GM19193 (cell line): ENCODE measurements at regions not wholly inside any gene's neighbourhood (a gene's known extent, or its start where the extent isn't known, plus 50 kb on each side); places are given as distances from the start of the nearest gene placed in this dataset.

Experiments
- POLR2A ChIP-seq: IDR thresholded peaks from 4 replicates; pipeline ENCODE4 v1.6.1; 2011; ENCODE audit not compliant: insufficient read depth, insufficient read length; ENCODE audit errors: extremely low read depth

GRCh38 chr13:73544175-73544574 lies 485.4 kb downstream of the KLF5 start:
- TF ChIP-seq POLR2A, result no peak

DNA sequence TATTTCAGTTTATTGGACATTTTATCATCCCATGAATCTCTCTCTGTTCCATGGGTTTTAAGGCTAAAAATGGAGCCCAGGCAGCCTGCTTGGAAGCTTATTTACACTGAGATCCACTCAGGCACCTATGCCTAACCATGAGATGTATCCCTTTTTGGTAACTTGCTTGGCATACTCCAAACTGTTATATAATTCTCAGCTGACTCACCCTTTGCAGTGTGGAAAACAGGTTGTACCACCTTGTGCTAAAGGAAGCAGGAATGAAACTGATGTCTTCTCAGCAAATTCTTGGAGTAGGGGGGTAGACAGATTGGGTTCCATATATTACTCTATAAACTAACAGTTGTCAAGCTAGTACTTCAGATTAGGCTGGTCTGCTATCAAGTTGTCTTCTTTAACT lies 483.6 kb downstream of the KLF5 start:
- TF ChIP-seq POLR2A, result no peak

GRCh38 chr13:73536865-73537264 lies 478.1 kb downstream of the KLF5 start:
- no peak for TF ChIP-seq POLR2A

GRCh38 chr13:73535341-73535740 lies 476.5 kb downstream of the KLF5 start:
- no peak for TF ChIP-seq POLR2A

DNA sequence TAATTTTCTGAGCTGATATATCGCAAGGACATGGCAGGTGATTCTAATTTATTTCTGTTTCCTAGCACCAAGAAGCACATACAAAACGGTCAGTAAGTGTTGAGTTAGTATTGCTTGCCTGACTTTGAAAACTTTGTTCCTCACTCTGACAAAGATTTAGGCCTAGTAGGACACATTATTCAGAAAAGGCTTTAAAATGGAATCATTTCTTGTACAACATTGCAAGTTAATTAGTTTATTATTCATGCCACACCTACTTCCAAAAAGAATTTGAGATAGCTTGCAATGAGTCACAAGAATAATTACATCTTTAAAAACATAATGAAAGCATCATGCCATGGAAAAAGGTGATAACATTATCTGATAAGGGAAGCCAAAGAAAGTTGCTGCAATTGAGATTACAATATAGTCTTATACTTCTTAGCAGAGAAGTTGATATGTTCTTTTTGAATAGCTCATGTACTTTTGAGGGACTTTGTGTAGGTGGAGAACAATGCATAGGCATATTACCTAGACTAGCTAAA lies 474.2 kb downstream of the KLF5 start:
- no peak for TF ChIP-seq POLR2A

DNA sequence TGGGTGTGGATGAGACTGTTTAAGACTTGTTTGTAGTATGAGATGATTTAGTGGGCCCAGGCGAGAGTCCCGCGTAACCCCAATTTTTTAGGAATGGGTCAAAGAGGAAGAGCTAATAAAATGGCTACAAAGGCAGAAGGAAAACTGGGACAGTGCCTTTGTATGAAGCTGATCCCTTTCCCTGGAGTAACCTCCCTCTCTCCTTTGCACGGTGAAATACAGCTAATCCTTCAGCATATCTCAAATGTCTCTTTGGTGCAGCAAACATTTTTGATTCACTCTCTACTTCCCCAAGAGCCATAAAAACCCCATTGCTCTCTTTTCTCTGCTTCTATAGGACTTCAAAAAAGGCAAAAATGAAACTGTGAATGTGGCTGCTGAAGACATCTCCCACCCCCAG lies 473.8 kb downstream of the KLF5 start:
- TF ChIP-seq POLR2A, result no peak

DNA sequence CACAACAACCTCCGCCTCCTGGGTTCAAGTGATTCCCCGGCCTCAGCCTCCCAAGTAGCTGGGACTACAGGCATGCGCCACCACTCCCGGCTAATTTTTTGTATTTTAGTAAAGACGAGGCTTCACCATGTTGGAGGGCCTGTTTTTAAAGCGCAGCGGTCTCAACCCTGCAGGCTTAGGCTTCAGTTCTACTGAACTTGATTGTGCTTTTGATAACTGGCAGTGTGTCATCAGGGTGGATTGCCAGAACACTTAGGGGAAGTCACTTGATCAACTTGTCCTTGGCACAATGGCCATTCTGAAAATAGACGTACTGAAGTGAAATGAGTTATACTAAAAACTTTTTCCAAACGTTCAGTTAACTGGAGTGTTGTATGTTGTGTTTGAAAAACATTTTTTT lies 472.2 kb downstream of the KLF5 start:
- no peak for TF ChIP-seq POLR2A

- no peak for TF ChIP-seq POLR2A
These were observed 464.1 kb downstream of the KLF5 start for GRCh38 chr13:73522937-73523336.

DNA sequence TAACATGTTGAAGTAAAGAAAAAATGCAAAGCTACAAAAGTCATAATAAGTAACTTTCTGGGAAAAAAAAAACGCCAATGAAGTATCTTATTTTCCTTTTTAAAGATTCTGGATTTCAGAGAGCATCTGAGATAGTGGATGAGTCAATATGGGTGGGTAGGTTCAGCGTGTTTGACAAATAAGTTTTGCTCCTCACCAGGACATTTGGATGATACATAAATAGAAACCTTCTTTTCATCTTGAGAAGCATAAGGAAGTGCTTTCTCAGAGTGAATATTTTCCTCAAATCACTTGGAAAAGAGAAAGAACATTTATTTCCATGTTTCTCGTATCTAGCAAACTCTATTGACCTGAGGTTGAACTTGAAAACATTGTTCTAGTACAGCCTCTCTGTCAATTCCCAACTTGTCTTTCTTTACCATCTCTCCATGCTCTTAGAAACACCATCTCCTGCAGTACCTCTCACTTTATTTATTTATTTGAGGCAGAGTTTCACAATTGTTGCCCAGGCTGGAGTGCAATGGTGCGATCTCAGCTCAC lies 463.2 kb downstream of the KLF5 start:
- no peak for TF ChIP-seq POLR2A

GRCh38 chr13:73521290-73521624 lies 462.5 kb downstream of the KLF5 start:
- no peak for TF ChIP-seq POLR2A

DNA sequence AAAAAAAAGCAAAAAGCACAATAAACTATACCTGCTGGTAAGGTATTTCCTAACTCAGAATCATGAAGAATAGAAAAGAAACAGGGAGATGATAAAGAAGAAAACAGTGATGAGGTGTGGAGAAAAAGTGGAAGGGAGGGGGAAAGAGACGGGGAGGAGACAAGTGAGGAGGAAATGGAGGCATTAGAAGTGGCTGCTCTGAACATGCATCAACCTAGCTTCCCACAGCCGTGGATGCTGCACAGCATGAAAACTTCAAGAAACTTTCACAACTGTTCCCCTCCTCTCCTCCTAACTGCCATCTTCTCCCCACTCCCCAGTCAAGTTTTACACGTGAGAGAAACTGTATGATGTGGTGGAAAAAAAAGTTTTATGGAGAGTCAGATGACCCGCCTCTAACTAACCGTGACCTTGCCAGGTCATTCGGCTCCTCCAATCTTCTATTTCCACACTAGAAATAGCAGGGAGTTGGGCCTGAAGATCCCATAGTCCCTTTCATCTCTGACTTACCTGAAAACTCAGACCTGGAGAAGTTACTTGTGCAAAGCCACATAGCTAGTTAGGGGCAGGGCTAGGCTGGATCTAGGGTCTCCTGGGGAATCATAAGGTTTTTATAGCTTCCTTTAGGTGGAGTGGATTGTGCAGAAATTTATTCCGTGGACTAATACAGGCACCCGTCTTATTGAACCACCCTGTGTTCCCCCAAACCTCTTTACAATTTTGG lies 461.9 kb downstream of the KLF5 start:
- TF ChIP-seq POLR2A, result no peak

DNA sequence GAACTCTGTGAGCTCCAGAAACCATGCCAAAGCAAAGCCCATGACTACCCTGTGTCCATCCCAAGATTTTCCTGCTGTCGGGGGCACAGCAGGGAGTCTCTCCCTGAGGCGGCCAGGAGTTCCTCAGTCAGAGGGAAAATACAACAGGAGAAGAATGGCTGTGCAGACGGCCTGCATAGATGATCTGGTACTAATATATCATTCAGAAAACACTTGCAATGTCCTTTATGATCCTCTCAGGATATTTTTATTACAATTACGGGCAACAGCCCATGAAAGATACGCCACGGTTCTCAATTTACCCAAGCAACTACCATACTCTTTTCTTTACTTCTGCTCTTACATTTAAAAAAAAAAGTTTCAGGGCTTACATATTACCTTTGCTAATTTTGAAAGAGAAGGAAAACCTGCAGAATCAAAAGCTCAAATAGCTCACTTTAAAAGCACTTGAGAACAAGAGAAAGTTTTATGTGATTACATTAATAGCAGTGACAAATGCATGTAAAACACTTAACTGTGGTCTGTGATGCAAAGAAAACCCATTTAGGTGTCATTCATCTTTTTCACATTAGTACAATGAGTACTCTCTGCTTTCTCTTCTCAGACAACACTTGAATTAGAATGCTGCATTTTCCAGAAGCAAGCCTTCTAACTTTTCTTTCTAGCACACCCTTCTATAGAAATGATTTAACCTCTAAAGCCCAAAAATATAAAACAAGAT lies 460.8 kb downstream of the KLF5 start:
- TF ChIP-seq POLR2A, result no peak

DNA sequence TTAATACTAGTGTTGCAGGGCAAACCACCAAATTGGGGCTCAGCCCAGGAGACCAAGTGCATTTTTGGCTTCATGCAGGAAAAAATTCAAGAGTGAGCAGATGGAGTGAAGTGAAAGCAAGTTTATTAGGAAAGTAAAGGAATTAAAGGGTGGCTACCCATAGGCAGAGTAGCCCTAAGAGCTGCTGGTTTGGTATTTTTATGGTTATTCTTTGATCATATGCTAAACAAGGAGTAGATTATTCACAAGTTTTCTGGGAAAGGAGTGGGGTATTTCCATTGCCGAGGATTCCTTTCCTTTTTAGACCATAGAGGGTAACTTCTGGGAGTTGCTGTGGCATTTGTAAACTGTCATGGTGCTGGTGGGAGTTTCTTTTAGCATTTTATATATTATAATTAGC lies 459.0 kb downstream of the KLF5 start:
- no peak for TF ChIP-seq POLR2A

GRCh38 chr13:73516731-73517130 lies 457.9 kb downstream of the KLF5 start:
- no peak for TF ChIP-seq POLR2A

DNA sequence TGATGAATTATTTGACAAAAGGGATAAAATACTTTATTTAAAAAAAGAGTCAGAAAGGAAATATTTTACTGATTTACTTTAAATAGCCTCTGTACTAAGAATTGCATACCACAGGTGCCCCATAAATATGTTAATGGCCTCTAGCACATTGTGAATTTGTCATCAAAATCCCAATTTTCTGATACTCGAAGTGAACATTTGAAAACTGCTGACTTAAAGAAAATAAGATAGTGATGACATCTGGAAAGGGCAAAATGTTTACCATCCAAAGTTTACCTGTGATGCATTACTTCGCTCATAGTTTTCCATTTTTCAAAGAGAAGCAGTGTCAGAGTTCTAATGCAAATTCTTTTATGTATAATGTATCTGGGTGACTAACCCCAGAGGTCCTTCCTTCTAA lies 455.4 kb downstream of the KLF5 start:
- no peak for TF ChIP-seq POLR2A

DNA sequence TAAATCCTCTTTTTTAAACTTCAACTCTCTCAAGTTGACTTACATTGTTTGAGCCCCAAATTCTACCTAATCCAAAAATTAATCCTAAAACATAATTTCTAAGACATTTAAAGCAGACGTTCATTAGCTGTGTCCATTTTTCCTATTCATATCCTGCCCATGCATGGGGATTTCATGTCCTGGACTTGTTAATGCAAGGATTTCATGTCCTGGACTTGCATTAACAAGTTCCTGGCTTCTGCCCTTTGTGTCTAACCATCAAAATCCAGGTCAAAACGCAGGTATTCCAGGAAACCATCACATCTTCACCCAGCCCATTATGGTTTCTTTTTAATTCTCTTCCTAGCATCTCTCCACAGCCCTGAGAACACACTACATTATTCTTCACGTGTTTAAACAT lies 454.9 kb downstream of the KLF5 start:
- no peak for TF ChIP-seq POLR2A
